ENCODE measurements at regions not wholly inside any gene's neighbourhood (a gene's known extent, or its start where the extent isn't known, plus 50 kb on each side); places are given as distances from the start of the nearest gene placed in this dataset.

DNA sequence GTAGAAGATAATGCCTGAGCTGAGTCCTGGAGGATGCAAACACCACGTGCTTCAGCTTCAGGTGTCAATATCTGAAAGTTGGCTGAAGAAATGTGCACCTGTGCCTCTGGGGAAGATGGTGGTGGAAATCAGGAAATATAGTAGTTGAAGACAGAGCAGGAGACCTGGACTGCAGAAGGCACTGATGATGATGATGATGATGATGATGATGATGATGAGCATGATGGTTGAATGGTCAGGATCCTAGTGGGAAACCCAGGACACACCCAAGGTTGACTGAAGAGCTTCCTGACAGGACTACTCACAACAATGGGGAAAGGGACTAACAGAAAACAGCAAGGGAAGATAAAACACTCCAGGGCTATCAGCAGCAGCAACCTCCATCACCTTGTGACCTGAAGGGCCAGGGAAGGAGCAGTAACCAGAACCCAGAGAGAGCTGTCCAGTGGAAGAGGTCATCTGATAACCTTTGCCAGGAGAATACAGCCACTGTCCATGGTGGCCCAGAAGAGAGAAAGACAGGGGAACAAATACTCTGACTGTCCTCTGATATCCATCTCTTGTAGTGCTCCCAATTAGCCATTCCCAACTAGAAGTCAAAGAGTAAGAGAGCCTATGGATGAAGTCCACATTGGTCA lies 170.3 kb downstream of the TSHZ3 start:
- TF ChIP-seq, protein P1, sequence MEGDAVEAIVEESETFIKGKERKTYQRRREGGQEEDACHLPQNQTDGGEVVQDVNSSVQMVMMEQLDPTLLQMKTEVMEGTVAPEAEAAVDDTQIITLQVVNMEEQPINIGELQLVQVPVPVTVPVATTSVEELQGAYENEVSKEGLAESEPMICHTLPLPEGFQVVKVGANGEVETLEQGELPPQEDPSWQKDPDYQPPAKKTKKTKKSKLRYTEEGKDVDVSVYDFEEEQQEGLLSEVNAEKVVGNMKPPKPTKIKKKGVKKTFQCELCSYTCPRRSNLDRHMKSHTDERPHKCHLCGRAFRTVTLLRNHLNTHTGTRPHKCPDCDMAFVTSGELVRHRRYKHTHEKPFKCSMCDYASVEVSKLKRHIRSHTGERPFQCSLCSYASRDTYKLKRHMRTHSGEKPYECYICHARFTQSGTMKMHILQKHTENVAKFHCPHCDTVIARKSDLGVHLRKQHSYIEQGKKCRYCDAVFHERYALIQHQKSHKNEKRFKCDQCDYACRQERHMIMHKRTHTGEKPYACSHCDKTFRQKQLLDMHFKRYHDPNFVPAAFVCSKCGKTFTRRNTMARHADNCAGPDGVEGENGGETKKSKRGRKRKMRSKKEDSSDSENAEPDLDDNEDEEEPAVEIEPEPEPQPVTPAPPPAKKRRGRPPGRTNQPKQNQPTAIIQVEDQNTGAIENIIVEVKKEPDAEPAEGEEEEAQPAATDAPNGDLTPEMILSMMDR (IDR thresholded peaks at IDR 0.05), result no peak
- TF ChIP-seq EP300 (IDR thresholded peaks at IDR 0.05) (no peak), POLR2A (IDR thresholded peaks at IDR 0.05) (no peak), POLR2AphosphoS5 (IDR thresholded peaks at IDR 0.05) (no peak)
- no peak for DNase-seq (ENCODE audit: low spot score in 2 of 2)
- no peak overlapping the region for H3K4me3 ChIP-seq
- WGBS, result 61% methylated on average over 1 of the region's 1 CpG
- H3K27me3 ChIP-seq, result peaks cover 6% of the 10 kb centered on the region
- no peaks in the 10 kb centered on the region for H3K9me3 ChIP-seq
- no peaks in the 10 kb centered on the region for H3K36me3 ChIP-seq
- H3K4me1 ChIP-seq, result no peaks in the 10 kb centered on the region
- H3K27ac ChIP-seq, result no peak overlapping the region

DNA sequence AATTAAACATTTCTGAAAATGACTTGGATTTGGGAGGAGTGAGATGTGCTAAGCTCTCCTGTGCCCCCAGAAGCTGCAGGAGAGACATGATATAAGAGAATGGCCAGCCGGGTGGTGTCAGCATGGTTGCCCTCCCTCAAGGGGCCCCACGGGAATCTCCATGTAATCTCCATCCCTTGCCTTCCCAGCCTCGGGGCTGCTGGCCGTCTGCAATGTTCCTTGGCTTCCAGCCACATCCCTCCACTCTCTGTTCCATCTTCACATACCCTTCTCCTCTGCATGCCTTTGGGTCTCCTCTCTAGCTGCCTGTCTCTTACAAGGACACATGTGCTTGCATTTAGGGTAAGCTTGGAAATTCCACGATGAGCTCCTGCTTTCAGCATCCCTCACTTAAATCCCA lies 172.0 kb downstream of the TSHZ3 start:
- Histone ChIP-seq H3K36me3 (no peaks in the 10 kb centered on the region), H3K27me3 (peaks cover 6% of the 10 kb centered on the region), H3K4me1 (no peaks in the 10 kb centered on the region), H3K27ac (no peak overlapping the region), H3K4me3 (no peak overlapping the region), H3K9me3 (no peaks in the 10 kb centered on the region)
- DNase-seq (ENCODE audit: low spot score in 2 of 2), result no peak
- TF ChIP-seq POLR2A (IDR thresholded peaks at IDR 0.05), result no peak
- no peak for TF ChIP-seq EP300 (IDR thresholded peaks at IDR 0.05)
- TF ChIP-seq, protein P1 (IDR thresholded peaks at IDR 0.05), result no peak
- TF ChIP-seq POLR2AphosphoS5 (IDR thresholded peaks at IDR 0.05), result no peak
- 32% methylated on average over 5 of the region's 5 CpGs for WGBS

DNA sequence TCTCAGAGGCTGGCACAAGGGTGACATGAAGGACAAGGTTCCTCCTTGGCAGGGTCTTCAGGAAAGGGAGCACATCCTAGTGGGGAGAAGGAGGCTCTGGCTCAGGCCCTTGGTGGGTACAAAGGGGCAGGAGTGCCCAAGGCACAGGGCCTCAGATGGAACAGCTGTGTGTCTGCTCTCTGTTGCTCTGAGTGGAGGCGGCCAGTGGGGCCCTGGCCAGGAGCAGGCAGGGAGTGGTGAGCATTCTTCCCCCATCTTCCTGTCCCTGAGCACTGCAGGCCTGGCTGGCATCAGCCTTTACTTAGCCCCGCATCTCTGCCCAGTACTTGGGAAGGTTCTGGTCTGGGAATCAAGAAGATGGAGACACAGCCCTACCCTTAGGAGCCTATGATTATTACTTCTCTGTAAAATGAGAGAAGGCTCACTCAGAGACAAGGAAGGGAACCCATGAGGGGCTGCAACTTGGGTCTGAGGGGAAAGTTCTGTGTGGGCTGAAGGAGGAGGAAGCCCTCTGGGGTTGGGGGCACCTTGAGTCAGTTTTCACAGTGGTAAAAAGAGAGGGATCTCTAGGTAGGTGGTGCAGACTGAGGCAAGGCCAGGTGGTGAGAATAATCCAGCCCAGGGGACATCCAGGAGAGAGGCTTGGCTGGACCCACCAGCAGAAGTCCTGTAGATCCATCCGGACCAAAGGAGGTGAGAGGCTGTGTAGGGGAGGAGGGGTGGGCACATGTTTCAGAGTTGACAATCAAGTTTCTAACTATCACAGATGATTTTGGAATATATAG lies 173.5 kb downstream of the TSHZ3 start:
- no peak overlapping the region for H3K27ac ChIP-seq
- WGBS, result 81% methylated on average over 3 of the region's 3 CpGs
- DNase-seq (ENCODE audit: low spot score in 2 of 2), result no peak

DNA sequence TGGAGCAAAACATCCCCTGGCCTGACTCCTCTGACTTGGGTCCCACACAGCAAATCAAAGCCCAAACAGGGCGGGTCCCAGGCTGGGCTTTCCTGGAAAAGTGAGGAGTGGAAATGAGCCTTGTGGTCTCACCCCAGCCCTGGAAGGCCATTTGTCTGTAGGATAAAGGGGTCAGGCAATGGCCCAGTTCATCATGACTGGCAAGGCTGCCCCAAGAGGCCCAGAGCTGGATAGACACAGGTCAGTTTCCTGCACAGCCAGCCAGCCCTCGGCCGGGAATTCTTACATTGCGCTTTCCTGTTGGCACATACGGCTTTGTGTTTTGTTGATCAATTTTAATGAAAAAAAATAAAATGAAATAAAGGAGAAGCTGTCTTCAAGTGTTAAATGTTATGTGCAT lies 174.3 kb downstream of the TSHZ3 start:
- Histone ChIP-seq H3K27ac (no peak overlapping the region), H3K4me3 (no peak overlapping the region), H3K27me3 (peaks cover 4% of the 10 kb centered on the region), H3K36me3 (no peaks in the 10 kb centered on the region), H3K9me3 (no peaks in the 10 kb centered on the region), H3K4me1 (no peaks in the 10 kb centered on the region)
- DNase-seq (ENCODE audit: low spot score in 2 of 2), result no peak
- 66% methylated on average over 5 of the region's 5 CpGs for WGBS
- no peak for TF ChIP-seq POLR2A (IDR thresholded peaks at IDR 0.05)
- TF ChIP-seq EP300 (IDR thresholded peaks at IDR 0.05), result no peak
- TF ChIP-seq POLR2AphosphoS5 (IDR thresholded peaks at IDR 0.05), result no peak
- TF ChIP-seq, protein P1 (IDR thresholded peaks at IDR 0.05), result no peak

More for the DNA sequence above, 173.5 kb downstream of the TSHZ3 start:
- Histone ChIP-seq H3K4me3 (no peak overlapping the region), H3K27me3 (peaks cover 4% of the 10 kb centered on the region), H3K9me3 (no peaks in the 10 kb centered on the region), H3K4me1 (no peaks in the 10 kb centered on the region), H3K36me3 (no peaks in the 10 kb centered on the region)
- TF ChIP-seq, protein P1 (IDR thresholded peaks at IDR 0.05), result no peak
- TF ChIP-seq POLR2AphosphoS5 (IDR thresholded peaks at IDR 0.05), result no peak

DNA sequence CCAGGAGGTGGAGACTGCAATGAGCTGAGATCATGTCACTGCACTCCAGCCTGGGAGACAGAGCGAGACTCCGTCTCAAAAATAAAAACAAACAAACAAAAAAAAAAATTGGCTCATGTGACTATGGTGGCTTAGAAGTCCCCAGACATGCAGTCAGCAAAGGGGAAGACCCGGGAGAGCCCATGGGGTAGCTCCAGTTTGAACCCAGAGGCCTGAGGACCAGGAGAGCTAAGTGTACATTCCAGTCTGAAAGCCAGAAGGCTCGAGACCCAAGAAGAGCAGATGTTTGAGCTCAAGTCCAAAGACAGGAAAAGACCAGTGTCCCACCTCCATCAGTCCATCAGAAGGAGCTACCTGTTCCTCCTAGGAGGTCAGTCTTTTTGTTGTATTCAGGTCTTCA lies 175.2 kb downstream of the TSHZ3 start:
- Histone ChIP-seq H3K4me1 (no peaks in the 10 kb centered on the region), H3K36me3 (no peaks in the 10 kb centered on the region), H3K27me3 (peaks cover 4% of the 10 kb centered on the region), H3K4me3 (no peak overlapping the region), H3K27ac (no peak overlapping the region), H3K9me3 (no peaks in the 10 kb centered on the region)
- 92% methylated on average over 4 of the region's 4 CpGs for WGBS
- TF ChIP-seq POLR2AphosphoS5 (IDR thresholded peaks at IDR 0.05), result no peak
- no peak for TF ChIP-seq EP300 (IDR thresholded peaks at IDR 0.05)
- DNase-seq (ENCODE audit: low spot score in 2 of 2), result no peak
